ENCODE measurements at regions not wholly inside any gene's neighbourhood (a gene's known extent, or its start where the extent isn't known, plus 50 kb on each side); places are given as distances from the start of the nearest gene placed in this dataset.

GRCh38 chr3:76096036-76096435 is 310.7 kb upstream of the ZNF717 start:
- DNase-seq (ENCODE audit: low spot score in 2 of 2): no peak
- no peak for TF ChIP-seq POLR2A (IDR thresholded peaks at IDR 0.05)
- TF ChIP-seq, protein P1, sequence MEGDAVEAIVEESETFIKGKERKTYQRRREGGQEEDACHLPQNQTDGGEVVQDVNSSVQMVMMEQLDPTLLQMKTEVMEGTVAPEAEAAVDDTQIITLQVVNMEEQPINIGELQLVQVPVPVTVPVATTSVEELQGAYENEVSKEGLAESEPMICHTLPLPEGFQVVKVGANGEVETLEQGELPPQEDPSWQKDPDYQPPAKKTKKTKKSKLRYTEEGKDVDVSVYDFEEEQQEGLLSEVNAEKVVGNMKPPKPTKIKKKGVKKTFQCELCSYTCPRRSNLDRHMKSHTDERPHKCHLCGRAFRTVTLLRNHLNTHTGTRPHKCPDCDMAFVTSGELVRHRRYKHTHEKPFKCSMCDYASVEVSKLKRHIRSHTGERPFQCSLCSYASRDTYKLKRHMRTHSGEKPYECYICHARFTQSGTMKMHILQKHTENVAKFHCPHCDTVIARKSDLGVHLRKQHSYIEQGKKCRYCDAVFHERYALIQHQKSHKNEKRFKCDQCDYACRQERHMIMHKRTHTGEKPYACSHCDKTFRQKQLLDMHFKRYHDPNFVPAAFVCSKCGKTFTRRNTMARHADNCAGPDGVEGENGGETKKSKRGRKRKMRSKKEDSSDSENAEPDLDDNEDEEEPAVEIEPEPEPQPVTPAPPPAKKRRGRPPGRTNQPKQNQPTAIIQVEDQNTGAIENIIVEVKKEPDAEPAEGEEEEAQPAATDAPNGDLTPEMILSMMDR (IDR thresholded peaks at IDR 0.05): no peak

GRCh38 chr3:76096836-76097588 is 311.7 kb upstream of the ZNF717 start:
- 57 to 69% methylated on average over 7 of the region's 7 CpGs for WGBS, 2 donors
- TF ChIP-seq, protein P1 (IDR thresholded peaks at IDR 0.05): no peak
- TF ChIP-seq POLR2A (IDR thresholded peaks at IDR 0.05): no peak
- no peak for DNase-seq (ENCODE audit: low spot score in 2 of 2)
- intact Hi-C loops (cut with DNase I; ENCODE audit: low total_unique reads): no loop called here
- no peak overlapping the region for H3K4me3 ChIP-seq (ENCODE audit: low read depth, poor library complexity, severe bottlenecking)

More at GRCh38 chr3:76096036-76096435, 310.7 kb upstream of the ZNF717 start:
- intact Hi-C loops (cut with DNase I; ENCODE audit: low total_unique reads): no loop called here
- H3K4me3 ChIP-seq (ENCODE audit: low read depth, poor library complexity, severe bottlenecking): no peak overlapping the region
- WGBS, 2 donors: 68 to 70% methylated on average over 3 of the region's 3 CpGs

DNA sequence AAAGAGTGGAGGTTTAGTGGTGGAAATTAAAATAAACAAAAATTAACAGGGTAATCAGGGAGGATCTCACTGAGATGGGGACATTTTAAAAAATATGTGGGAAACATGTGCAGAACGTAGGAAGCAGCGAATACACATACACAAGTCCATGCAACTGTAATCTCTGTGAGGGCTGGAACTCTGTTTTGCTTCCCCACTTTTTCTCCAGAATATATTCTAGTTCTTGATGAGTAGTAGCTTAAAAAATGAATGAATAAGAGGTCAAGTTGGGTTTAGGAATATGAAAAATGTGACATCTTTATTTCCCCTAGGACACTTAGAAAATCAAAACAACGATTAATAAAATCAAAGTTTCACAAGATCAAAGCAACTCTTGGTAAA is 312.2 kb upstream of the ZNF717 start:
- 53 to 68% methylated on average over 3 of the region's 3 CpGs for WGBS, 2 donors
- no peak for DNase-seq (ENCODE audit: low spot score in 2 of 2)
- H3K4me3 ChIP-seq (ENCODE audit: low read depth, poor library complexity, severe bottlenecking): no peak overlapping the region
- no peak for TF ChIP-seq POLR2A (IDR thresholded peaks at IDR 0.05)
- TF ChIP-seq, protein P1 (IDR thresholded peaks at IDR 0.05): no peak
- intact Hi-C loops (cut with DNase I; ENCODE audit: low total_unique reads): no loop called here

GRCh38 chr3:76099956-76100355 is 314.6 kb upstream of the ZNF717 start:
- intact Hi-C loops (cut with DNase I; ENCODE audit: low total_unique reads): no loop called here
- TF ChIP-seq, protein P1 (IDR thresholded peaks at IDR 0.05): no peak
- TF ChIP-seq POLR2A (IDR thresholded peaks at IDR 0.05): no peak
- H3K4me3 ChIP-seq (ENCODE audit: low read depth, poor library complexity, severe bottlenecking): no peak overlapping the region
- WGBS, 2 donors: 76 to 85% methylated on average over 4 of the region's 4 CpGs
- no peak for DNase-seq (ENCODE audit: low spot score in 2 of 2)

- WGBS, 2 donors: 4% methylated on average over 5 of the region's 5 CpGs
- intact Hi-C loops (cut with DNase I; ENCODE audit: low total_unique reads): no loop called here
- H3K4me3 ChIP-seq (ENCODE audit: low read depth, poor library complexity, severe bottlenecking): no peak overlapping the region
- no peak for DNase-seq (ENCODE audit: low spot score in 2 of 2)
- TF ChIP-seq, protein P1 (IDR thresholded peaks at IDR 0.05): no peak
- TF ChIP-seq POLR2A (IDR thresholded peaks at IDR 0.05): no peak
Observed at GRCh38 chr3:76107935-76108570, 322.7 kb upstream of the ZNF717 start.

All from lower leg skin (tissue), 4 donors.